DND-41 (cell line): ENCODE measurements at regions not wholly inside any gene's neighbourhood (a gene's known extent, or its start where the extent isn't known, plus 50 kb on each side); places are given as distances from the start of the nearest gene placed in this dataset.

Experiments used
- ATAC-seq: fragments of 200-7000 bp; cut with Tn5 transposase; 3 replicates; pipeline ENCODE4 v1.9.1; 2021; ENCODE audit warnings: low read depth; ENCODE audit not compliant: insufficient read depth
- DNase-seq: peaks from one replicate; pipeline ENCODE4 v3.0.0-alpha.2; 2020
- H2AFZ ChIP-seq: 2 replicates; pipeline ENCODE4 v1.6.0; 2012; ENCODE audit warnings: low read depth, low read length
- H3K27ac ChIP-seq: 2 replicates; pipeline ENCODE4 v1.5.1; 2012; ENCODE audit warnings: low read length, inconsistent platforms
- H3K27me3 ChIP-seq: fragments of 200-600 bp; sonication (generic); 2 replicates; pipeline ENCODE4 v1.6.0; 2012; ENCODE audit warnings: low read length, mild to moderate bottlenecking, inconsistent platforms; ENCODE audit not compliant: insufficient read depth, poor library complexity
- H3K36me3 ChIP-seq: 2 replicates; pipeline ENCODE4 v1.5.1; 2012; ENCODE audit warnings: low read length, inconsistent platforms; ENCODE audit not compliant: insufficient read depth
- H3K4me1 ChIP-seq: 2 replicates; pipeline ENCODE4 v1.5.1; 2012; ENCODE audit warnings: mild to moderate bottlenecking, low read length; ENCODE audit not compliant: insufficient read depth
- H3K4me2 ChIP-seq: 2 replicates; pipeline ENCODE4 v1.6.0; 2012; ENCODE audit warnings: mild to moderate bottlenecking, moderate library complexity, low read length, inconsistent platforms; ENCODE audit not compliant: insufficient read depth
- H3K4me3 ChIP-seq, 2 experiments: fragments of 200-600 bp in 1 of 2; shearing (Covaris generic) in 1 of 2; 2 replicates each; pipeline ENCODE4 v1.5.1; 2012 to 2016; ENCODE audit warnings: inconsistent platforms in 2 of 2, low read length in 2 of 2, mild to moderate bottlenecking in 2 of 2, low read depth in 1 of 2, moderate library complexity in 1 of 2
- H3K79me2 ChIP-seq: 2 replicates; pipeline ENCODE4 v1.6.0; 2012; ENCODE audit warnings: low read length, inconsistent platforms; ENCODE audit not compliant: insufficient read depth
- H3K9ac ChIP-seq: 2 replicates; pipeline ENCODE4 v1.6.0; 2012; ENCODE audit warnings: low read depth, mild to moderate bottlenecking, inconsistent platforms, low read length, moderate library complexity
- H3K9me3 ChIP-seq: 2 replicates; pipeline ENCODE4 v1.5.1; 2012; ENCODE audit warnings: low read length, moderate library complexity, mild to moderate bottlenecking, inconsistent platforms; ENCODE audit not compliant: insufficient read depth, severe bottlenecking
- H4K20me1 ChIP-seq: 2 replicates; pipeline ENCODE4 v1.6.0; 2012; ENCODE audit warnings: low read length; ENCODE audit not compliant: insufficient read depth
- CTCF ChIP-seq: IDR thresholded peaks from 2 replicates; pipeline ENCODE4 v1.5.1; 2012; ENCODE audit warnings: borderline replicate concordance, low read length, moderate library complexity, mild to moderate bottlenecking; ENCODE audit not compliant: poor library complexity, severe bottlenecking; ENCODE audit errors: extremely low read depth
- EZH2 ChIP-seq: IDR thresholded peaks from 3 replicates; pipeline ENCODE4 v1.6.1; 2012; ENCODE audit warnings: borderline replicate concordance, low read depth, mild to moderate bottlenecking, moderate library complexity, low read length, inconsistent platforms; ENCODE audit not compliant: severe bottlenecking

- no peak overlapping the region for H3K4me3 ChIP-seq
- no peak overlapping the region for H2AFZ ChIP-seq
- DNase-seq = no peak
- no peak overlapping the region for H3K4me2 ChIP-seq
- H3K9ac ChIP-seq = no peak overlapping the region
- no peaks in the 10 kb centered on the region for H3K9me3 ChIP-seq
- no peaks in the 10 kb centered on the region for H3K4me1 ChIP-seq
- ATAC-seq = no peak
- H3K27ac ChIP-seq = no peak overlapping the region
- H3K79me2 ChIP-seq = no peaks in the 10 kb centered on the region
- no peaks in the 10 kb centered on the region for H3K36me3 ChIP-seq
- H3K27me3 ChIP-seq = no peaks in the 10 kb centered on the region
- no peak for TF ChIP-seq CTCF
- H4K20me1 ChIP-seq = no peaks in the 10 kb centered on the region
Observed at GRCh38 chr7:53596230-53596629, 560.8 kb downstream of the POM121L12 start.

- Histone ChIP-seq H3K4me3 (no peak overlapping the region), H4K20me1 (no peaks in the 10 kb centered on the region), H3K27ac (no peak overlapping the region), H3K4me2 (no peak overlapping the region), H3K4me1 (no peaks in the 10 kb centered on the region), H2AFZ (no peak overlapping the region), H3K36me3 (no peaks in the 10 kb centered on the region), H3K79me2 (no peaks in the 10 kb centered on the region), H3K9me3 (no peaks in the 10 kb centered on the region), H3K9ac (no peak overlapping the region), H3K27me3 (no peaks in the 10 kb centered on the region)
- TF ChIP-seq EZH2 (no peak), CTCF (no peak)
- no peak for ATAC-seq
- DNase-seq = no peak
Observed at GRCh38 chr7:53600296-53600695, 564.9 kb downstream of the POM121L12 start.

- no peaks in the 10 kb centered on the region for H3K9me3 ChIP-seq
- H3K4me2 ChIP-seq = no peak overlapping the region
- no peak overlapping the region for H2AFZ ChIP-seq
- DNase-seq = no peak
- H3K79me2 ChIP-seq = no peaks in the 10 kb centered on the region
- H3K4me1 ChIP-seq = no peaks in the 10 kb centered on the region
- TF ChIP-seq CTCF = no peak
- TF ChIP-seq EZH2 = no peak
- H4K20me1 ChIP-seq = no peaks in the 10 kb centered on the region
- no peaks in the 10 kb centered on the region for H3K36me3 ChIP-seq
- no peak for ATAC-seq
- H3K9ac ChIP-seq = no peak overlapping the region
- no peak overlapping the region for H3K27ac ChIP-seq
- no peaks in the 10 kb centered on the region for H3K27me3 ChIP-seq
- H3K4me3 ChIP-seq = no peak overlapping the region
Observed at GRCh38 chr7:53602817-53603418, 567.5 kb downstream of the POM121L12 start.

GRCh38 chr7:53603461-53603860 lies 568.0 kb downstream of the POM121L12 start:
- H4K20me1 ChIP-seq = no peaks in the 10 kb centered on the region
- H3K4me2 ChIP-seq = no peak overlapping the region
- no peak for TF ChIP-seq EZH2
- TF ChIP-seq CTCF = no peak
- H3K4me1 ChIP-seq = no peaks in the 10 kb centered on the region
- ATAC-seq (no peak), DNase-seq (no peak)
- no peak overlapping the region for H3K9ac ChIP-seq
- H3K4me3 ChIP-seq = no peak overlapping the region
- H3K9me3 ChIP-seq = no peaks in the 10 kb centered on the region
- H2AFZ ChIP-seq = no peak overlapping the region
- no peaks in the 10 kb centered on the region for H3K27me3 ChIP-seq
- no peaks in the 10 kb centered on the region for H3K79me2 ChIP-seq
- H3K36me3 ChIP-seq = no peaks in the 10 kb centered on the region
- no peak overlapping the region for H3K27ac ChIP-seq
